GM23248 (cell line): ENCODE measurements at regions not wholly inside any gene's neighbourhood (a gene's known extent, or its start where the extent isn't known, plus 50 kb on each side); places are given as distances from the start of the nearest gene placed in this dataset.

Experiments
- EZH2 ChIP-seq: fragments of 200-600 bp; sonication (generic); IDR thresholded peaks from 2 replicates; pipeline ENCODE4 v1.6.1; 2018; ENCODE audit warnings: antibody characterized with exemption, mild to moderate bottlenecking; ENCODE audit not compliant: insufficient read depth, poor library complexity, severe bottlenecking
- EZH2phosphoT487 ChIP-seq: fragments of 200-600 bp; sonication (generic); IDR thresholded peaks from 2 replicates; pipeline ENCODE4 v1.6.1; 2018; ENCODE audit warnings: antibody characterized with exemption, moderate library complexity, mild to moderate bottlenecking, low read depth; ENCODE audit not compliant: insufficient read depth

- no peak for TF ChIP-seq EZH2phosphoT487
- TF ChIP-seq EZH2, result no peak
These were observed 1283.2 kb upstream of the NXPH2 start for GRCh38 chr2:140063356-140063755.
